ENCODE measurements at regions not wholly inside any gene's neighbourhood (a gene's known extent, or its start where the extent isn't known, plus 50 kb on each side); places are given as distances from the start of the nearest gene placed in this dataset.

GRCh38 chr3:144107923-144108322, 136.3 kb downstream of the DIPK2A start:
- CTCF ChIA-PET = no interaction called here
- Mint-ChIP-seq H3K9me3 (no peaks in the 10 kb centered on the region), H3K36me3 (ENCODE audit: low read depth) (no peaks in the 10 kb centered on the region), H3K27me3 (peaks cover 3% of the 10 kb centered on the region), H3K27ac (no peak overlapping the region), H3K4me3 (no peak overlapping the region), H3K4me1 (peaks cover 5% of the 10 kb centered on the region)
- ATAC-seq (ENCODE audit: low read depth) (no peak), DNase-seq (no peak)
- intact Hi-C loops (cut with micrococcal nuclease) = no loop called here
- no peak for TF ChIP-seq CTCF (IDR thresholded peaks at IDR 0.05)
- POLR2A ChIA-PET = no interaction called here

GRCh38 chr3:144109944-144110343, 138.3 kb downstream of the DIPK2A start:
- no peak for ATAC-seq (ENCODE audit: low read depth)
- no peak overlapping the region for H3K4me3 Mint-ChIP-seq
- H3K27me3 Mint-ChIP-seq = peaks cover 5% of the 10 kb centered on the region
- ChIA-PET CTCF (no interaction called here), POLR2A (no interaction called here)
- H3K9me3 Mint-ChIP-seq = no peaks in the 10 kb centered on the region
- no peaks in the 10 kb centered on the region for H3K36me3 Mint-ChIP-seq (ENCODE audit: low read depth)
- intact Hi-C loops (cut with micrococcal nuclease) = no loop called here
- peaks cover 5% of the 10 kb centered on the region for H3K4me1 Mint-ChIP-seq
- no peak for DNase-seq
- no peak overlapping the region for H3K27ac Mint-ChIP-seq
- TF ChIP-seq CTCF (IDR thresholded peaks at IDR 0.05) = no peak

GRCh38 chr3:144112036-144112435, 140.4 kb downstream of the DIPK2A start:
- POLR2A ChIA-PET = no interaction called here
- H3K4me1 Mint-ChIP-seq = peaks cover 5% of the 10 kb centered on the region
- no peaks in the 10 kb centered on the region for H3K36me3 Mint-ChIP-seq (ENCODE audit: low read depth)
- CTCF ChIA-PET = no interaction called here
- peaks cover 6% of the 10 kb centered on the region for H3K27me3 Mint-ChIP-seq
- DNase-seq = no peak
- intact Hi-C loops (cut with micrococcal nuclease) = no loop called here
- no peak for ATAC-seq (ENCODE audit: low read depth)
- no peak overlapping the region for H3K27ac Mint-ChIP-seq
- no peak for TF ChIP-seq CTCF (IDR thresholded peaks at IDR 0.05)
- H3K9me3 Mint-ChIP-seq = no peaks in the 10 kb centered on the region
- no peak overlapping the region for H3K4me3 Mint-ChIP-seq

- Mint-ChIP-seq H3K4me3 (no peak overlapping the region), H3K4me1 (peaks cover 5% of the 10 kb centered on the region), H3K9me3 (no peaks in the 10 kb centered on the region), H3K27me3 (peaks cover 6% of the 10 kb centered on the region), H3K36me3 (ENCODE audit: low read depth) (no peaks in the 10 kb centered on the region), H3K27ac (no peak overlapping the region)
- intact Hi-C loops (cut with micrococcal nuclease) = no loop called here
- ATAC-seq (ENCODE audit: low read depth) (no peak), DNase-seq (no peak)
- CTCF ChIA-PET = no interaction called here
- TF ChIP-seq CTCF (IDR thresholded peaks at IDR 0.05) = no peak
- POLR2A ChIA-PET = no interaction called here
Observed at GRCh38 chr3:144112437-144112836, 140.8 kb downstream of the DIPK2A start.

GRCh38 chr3:144114767-144115166, 143.1 kb downstream of the DIPK2A start:
- Mint-ChIP-seq H3K4me3 (no peak overlapping the region), H3K36me3 (ENCODE audit: low read depth) (no peaks in the 10 kb centered on the region), H3K4me1 (peaks cover 3% of the 10 kb centered on the region), H3K27ac (no peak overlapping the region), H3K27me3 (peaks cover 6% of the 10 kb centered on the region), H3K9me3 (no peaks in the 10 kb centered on the region)
- DNase-seq = no peak
- no peak for TF ChIP-seq CTCF (IDR thresholded peaks at IDR 0.05)
- CTCF ChIA-PET = no interaction called here
- no peak for ATAC-seq (ENCODE audit: low read depth)
- POLR2A ChIA-PET = no interaction called here
- intact Hi-C loops (cut with micrococcal nuclease) = no loop called here

Data from activated B cell treated with CpG ODN at 0.5 μM for 24 hours (primary cell).